PC-9 (cell line): ENCODE measurements at regions not wholly inside any gene's neighbourhood (a gene's known extent, or its start where the extent isn't known, plus 50 kb on each side); places are given as distances from the start of the nearest gene placed in this dataset.

Source experiments
- EZH2 ChIP-seq: fragments of 200-600 bp; sonication (generic); IDR thresholded peaks from 2 replicates; pipeline ENCODE4 v1.8.0; 2017; ENCODE audit warnings: antibody characterized with exemption, low read depth
- TF ChIP-seq, protein P1 (sequence below): fragments of 200-600 bp; sonication (generic); conservative IDR thresholded peaks from 2 replicates; pipeline ENCODE4 v1.6.1; 2017; ENCODE audit warnings: mixed run types, antibody characterized with exemption, mild to moderate bottlenecking, moderate library complexity

DNA sequence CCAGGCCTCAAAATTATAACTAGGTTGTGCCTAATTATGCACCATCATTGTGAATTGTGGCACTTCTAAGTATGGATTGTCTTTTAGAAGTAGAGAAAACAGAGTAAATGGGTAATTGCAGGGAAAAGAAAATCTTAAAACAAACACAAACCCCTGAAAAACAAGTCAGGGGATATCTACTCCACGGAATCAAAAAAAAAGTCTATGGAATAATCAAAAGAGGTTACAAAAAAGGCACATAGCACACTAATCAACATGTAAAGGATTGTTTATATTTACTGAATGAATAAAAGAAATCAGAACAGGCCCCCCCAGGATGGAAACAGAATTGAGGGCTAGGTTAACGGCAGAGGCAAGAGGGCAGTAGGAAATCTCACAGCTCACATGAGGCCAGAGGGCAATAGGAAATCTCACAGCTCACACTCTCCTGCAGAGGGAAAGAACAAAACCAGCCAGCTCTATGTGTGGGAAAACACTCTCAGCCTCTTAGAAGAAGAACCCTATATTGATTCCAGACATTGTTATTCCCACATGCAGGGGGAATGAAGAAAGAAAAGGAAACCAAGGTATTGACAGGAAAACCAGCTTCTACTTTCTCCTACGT is 72.7 kb upstream of the FNDC3B start:
- TF ChIP-seq, protein P1, sequence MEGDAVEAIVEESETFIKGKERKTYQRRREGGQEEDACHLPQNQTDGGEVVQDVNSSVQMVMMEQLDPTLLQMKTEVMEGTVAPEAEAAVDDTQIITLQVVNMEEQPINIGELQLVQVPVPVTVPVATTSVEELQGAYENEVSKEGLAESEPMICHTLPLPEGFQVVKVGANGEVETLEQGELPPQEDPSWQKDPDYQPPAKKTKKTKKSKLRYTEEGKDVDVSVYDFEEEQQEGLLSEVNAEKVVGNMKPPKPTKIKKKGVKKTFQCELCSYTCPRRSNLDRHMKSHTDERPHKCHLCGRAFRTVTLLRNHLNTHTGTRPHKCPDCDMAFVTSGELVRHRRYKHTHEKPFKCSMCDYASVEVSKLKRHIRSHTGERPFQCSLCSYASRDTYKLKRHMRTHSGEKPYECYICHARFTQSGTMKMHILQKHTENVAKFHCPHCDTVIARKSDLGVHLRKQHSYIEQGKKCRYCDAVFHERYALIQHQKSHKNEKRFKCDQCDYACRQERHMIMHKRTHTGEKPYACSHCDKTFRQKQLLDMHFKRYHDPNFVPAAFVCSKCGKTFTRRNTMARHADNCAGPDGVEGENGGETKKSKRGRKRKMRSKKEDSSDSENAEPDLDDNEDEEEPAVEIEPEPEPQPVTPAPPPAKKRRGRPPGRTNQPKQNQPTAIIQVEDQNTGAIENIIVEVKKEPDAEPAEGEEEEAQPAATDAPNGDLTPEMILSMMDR: no peak
- TF ChIP-seq EZH2: no peak
